Activated CD8-positive, alpha-beta memory T cell treated with anti-CD3 and anti-CD28 coated beads, Interleukin-2, amount 50 U/mL, for 24 hours (primary cell): ENCODE measurements at regions not wholly inside any gene's neighbourhood (a gene's known extent, or its start where the extent isn't known, plus 50 kb on each side); places are given as distances from the start of the nearest gene placed in this dataset.
"Not testable (repeated sequence)": the region's sequence is repeated elsewhere in the genome, so short reads cannot be mapped to it uniquely, and the experiment has no call there.

ENCODE experiments used
- DNase-seq: peaks from one replicate; pipeline ENCODE4 v3.0.0-alpha.2; 2020; ENCODE audit errors: extremely low read depth

- no peak for DNase-seq
Observed at GRCh38 chr5:153237671-153238332, 252.7 kb upstream of the GRIA1 start.

- DNase-seq, result no peak
Observed at GRCh38 chr5:153257381-153257780, 233.1 kb upstream of the GRIA1 start.

GRCh38 chr5:153258469-153258868 is 232.0 kb upstream of the GRIA1 start:
- no peak for DNase-seq

- no peak for DNase-seq
Observed at GRCh38 chr5:153267506-153267905, 223.0 kb upstream of the GRIA1 start.

GRCh38 chr5:153275695-153276094 is 214.8 kb upstream of the GRIA1 start:
- DNase-seq, result no peak

- DNase-seq, result no peak
Observed at GRCh38 chr5:153276151-153276550, 214.3 kb upstream of the GRIA1 start.

GRCh38 chr5:153296251-153296844 is 194.1 kb upstream of the GRIA1 start:
- not testable (repeated sequence) for DNase-seq

GRCh38 chr5:153299891-153300290 is 190.6 kb upstream of the GRIA1 start:
- DNase-seq, result no peak

- DNase-seq, result no peak
Observed at GRCh38 chr5:153308282-153308681, 182.2 kb upstream of the GRIA1 start.

- no peak for DNase-seq
Observed at GRCh38 chr5:153318556-153318955, 171.9 kb upstream of the GRIA1 start.

- no peak for DNase-seq
Observed at GRCh38 chr5:153321478-153321877, 169.0 kb upstream of the GRIA1 start.

- no peak for DNase-seq
Observed at GRCh38 chr5:153340139-153340538, 150.3 kb upstream of the GRIA1 start.

GRCh38 chr5:153340738-153341137 is 149.7 kb upstream of the GRIA1 start:
- no peak for DNase-seq

GRCh38 chr5:153342487-153342886 is 148.0 kb upstream of the GRIA1 start:
- no peak for DNase-seq

- no peak for DNase-seq
Observed at GRCh38 chr5:153347611-153348010, 142.9 kb upstream of the GRIA1 start.

GRCh38 chr5:153350175-153350883 is 140.1 kb upstream of the GRIA1 start:
- no peak for DNase-seq

GRCh38 chr5:153352685-153353219 is 137.7 kb upstream of the GRIA1 start:
- no peak for DNase-seq

GRCh38 chr5:153357493-153358112 is 132.9 kb upstream of the GRIA1 start:
- DNase-seq, result no peak

- no peak for DNase-seq
Observed at GRCh38 chr5:153358315-153358976, 132.0 kb upstream of the GRIA1 start.

GRCh38 chr5:153360860-153361259 is 129.6 kb upstream of the GRIA1 start:
- DNase-seq, result no peak

- no peak for DNase-seq
Observed at GRCh38 chr5:153361735-153362409, 128.6 kb upstream of the GRIA1 start.
